HG03457 (cell line): ENCODE measurements at regions not wholly inside any gene's neighbourhood (a gene's known extent, or its start where the extent isn't known, plus 50 kb on each side); places are given as distances from the start of the nearest gene placed in this dataset.

Experiments
- ATAC-seq: cut with Tn5 transposase; IDR thresholded peaks from one replicate; pipeline ENCODE4 v1.9.1; 2021; ENCODE audit warnings: moderate number of reproducible peaks; ENCODE audit not compliant: unreplicated experiment

GRCh38 chr11:116643521-116643920 is 129.3 kb downstream of the BUD13 start:
- no peak for ATAC-seq

- no peak for ATAC-seq
Observed at GRCh38 chr11:116642902-116643301, 129.9 kb downstream of the BUD13 start.

DNA sequence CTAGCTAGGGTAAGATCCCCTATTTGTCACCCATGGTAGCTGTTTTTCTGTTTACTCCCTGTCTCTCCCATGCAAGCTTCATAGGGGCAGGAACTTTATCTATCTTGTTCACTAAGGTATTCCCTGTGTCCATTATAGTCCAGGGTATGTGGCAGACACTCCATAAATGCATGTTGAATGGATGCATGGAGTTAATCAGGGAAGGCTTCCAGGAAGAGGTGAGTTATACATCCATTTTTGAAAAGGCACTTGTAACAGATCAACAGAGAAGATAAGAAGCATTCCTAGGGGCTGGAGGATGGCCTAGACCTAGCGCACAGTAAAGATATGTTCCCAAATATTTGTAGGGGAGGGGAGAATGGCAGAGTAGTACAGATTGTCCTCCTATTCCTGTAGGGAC is 130.3 kb downstream of the BUD13 start:
- no peak for ATAC-seq

GRCh38 chr11:116641561-116642045 is 131.2 kb downstream of the BUD13 start:
- ATAC-seq, result no peak

- ATAC-seq, result no peak
Observed at GRCh38 chr11:116640641-116641402, 132.0 kb downstream of the BUD13 start.

GRCh38 chr11:116638463-116638862 is 134.3 kb downstream of the BUD13 start:
- no peak for ATAC-seq

GRCh38 chr11:116637766-116638165 is 135.0 kb downstream of the BUD13 start:
- no peak for ATAC-seq

DNA sequence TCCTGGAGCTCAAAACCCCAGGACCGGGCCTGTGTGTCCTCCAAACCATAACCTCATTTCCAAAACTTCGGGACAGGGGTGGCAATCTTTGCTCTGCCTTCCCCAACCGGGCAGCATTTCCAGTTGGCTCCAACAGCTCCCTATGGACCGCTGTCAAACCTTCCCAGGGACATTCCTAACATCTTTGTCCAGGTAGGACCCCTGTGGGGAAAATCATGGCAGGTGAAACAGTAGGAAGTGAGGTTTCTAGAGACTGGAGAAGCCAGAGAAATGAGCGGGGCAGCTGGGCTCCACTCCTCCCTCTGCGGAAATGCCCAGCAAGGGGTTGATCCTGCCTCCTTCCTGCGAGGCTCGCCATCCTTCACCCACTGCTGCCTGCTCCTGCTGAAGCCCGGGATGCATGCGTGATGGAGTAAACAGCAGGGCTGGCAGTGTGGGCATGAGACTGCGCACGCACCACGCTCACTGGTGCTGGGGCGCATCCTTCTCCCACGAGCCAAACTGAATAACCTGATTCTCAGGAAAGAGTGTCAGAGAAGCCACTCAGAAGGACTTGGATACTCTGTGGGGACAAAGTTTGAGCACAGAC is 136.4 kb downstream of the BUD13 start:
- ATAC-seq, result no peak

DNA sequence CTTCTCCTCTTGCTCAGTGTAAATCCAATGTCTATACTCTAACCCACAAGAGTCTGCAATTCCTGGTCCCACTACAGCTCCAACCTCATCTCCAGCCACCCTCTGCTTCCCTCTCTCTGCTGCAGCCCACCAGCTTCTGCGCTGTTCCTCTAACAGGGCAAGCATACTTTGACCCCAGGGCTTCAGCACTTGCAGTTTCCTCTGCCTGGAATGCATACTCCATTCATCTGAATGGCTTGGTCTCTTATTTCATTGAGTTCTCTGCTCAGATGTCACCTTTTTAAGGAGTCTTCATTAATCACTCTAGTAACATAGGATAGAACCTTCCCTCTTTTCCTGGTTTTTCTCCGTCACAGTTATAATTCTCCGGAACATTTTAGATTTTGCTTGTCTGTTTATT is 141.6 kb downstream of the BUD13 start:
- ATAC-seq, result no peak

- ATAC-seq, result no peak
Observed at GRCh38 chr11:116618461-116618860, 154.3 kb downstream of the BUD13 start.

GRCh38 chr11:116615211-116615865 is 157.4 kb downstream of the BUD13 start:
- ATAC-seq, result no peak

DNA sequence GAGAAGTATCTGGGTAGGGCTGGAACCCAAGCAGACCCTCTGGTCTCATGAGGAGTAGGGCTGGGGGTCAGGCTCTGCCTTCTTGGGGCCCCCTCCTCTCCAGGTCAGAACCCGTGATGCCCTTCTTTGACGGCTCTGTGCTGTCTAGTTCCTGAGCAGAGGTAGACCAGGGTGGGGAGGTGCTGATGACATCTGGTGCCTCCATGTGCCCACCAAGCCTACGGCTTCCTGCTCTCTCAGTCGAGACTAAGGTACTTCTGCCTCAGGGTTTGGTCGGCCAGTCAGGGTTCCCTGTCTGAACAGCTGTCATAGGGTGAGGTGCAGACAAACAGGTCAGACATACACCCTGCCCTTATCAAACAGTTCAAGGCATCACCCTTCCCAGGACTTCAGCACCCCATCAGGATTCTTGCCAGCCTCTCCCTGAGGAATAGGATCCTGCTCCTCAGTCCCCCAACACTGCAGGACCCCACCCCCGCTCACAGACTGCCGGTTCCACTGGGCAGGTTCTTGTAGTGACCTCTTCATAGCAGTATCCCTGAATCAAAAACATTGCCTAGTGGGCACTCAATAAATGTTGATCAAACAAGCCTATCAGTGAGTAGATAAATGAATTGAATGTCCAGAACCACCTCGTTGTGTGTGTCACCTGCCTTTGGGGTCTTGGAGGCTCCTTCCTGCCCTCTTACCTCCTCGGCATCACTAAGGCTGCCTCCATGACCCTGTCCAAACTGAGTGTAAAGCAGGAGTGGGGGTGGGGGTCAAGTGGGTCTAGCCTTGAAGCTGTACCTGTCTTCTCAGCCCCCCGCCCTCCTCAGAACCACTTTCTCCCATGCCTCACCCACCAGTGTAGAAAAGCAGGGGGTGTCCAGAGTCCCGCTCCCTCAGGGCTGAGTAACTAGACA is 158.2 kb downstream of the BUD13 start:
- ATAC-seq, result no peak

GRCh38 chr11:116613206-116613875 is 159.4 kb downstream of the BUD13 start:
- no peak for ATAC-seq

DNA sequence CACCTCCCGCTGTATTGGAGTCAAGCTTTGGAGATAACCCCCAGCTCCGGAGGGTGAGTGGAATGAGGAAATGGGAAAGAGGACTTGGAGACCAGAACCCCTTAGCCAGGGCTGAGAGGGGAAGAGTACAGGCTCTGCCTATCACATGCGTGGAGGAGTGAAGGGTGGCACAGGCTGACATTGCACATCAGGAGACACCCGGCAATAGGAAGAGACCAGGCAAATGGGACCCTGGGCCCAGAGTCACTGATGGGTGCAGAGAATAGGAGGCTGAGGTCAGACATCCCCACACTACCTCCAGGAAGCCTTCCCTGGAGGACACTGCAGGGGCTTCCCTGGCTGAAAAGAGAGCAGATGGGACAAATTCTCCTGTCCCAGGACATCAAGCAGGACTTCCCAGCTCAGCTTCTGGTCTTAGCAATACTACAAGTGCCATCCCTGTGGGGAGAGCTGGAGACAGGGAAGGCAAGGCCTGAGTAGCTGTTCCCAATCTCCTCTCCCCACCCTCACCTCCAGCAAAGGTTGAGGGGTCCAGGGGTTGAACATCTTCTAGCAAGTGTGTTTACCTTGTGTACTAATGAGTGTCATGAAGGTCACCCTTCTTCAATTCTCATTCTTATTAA is 160.7 kb downstream of the BUD13 start:
- no peak for ATAC-seq

DNA sequence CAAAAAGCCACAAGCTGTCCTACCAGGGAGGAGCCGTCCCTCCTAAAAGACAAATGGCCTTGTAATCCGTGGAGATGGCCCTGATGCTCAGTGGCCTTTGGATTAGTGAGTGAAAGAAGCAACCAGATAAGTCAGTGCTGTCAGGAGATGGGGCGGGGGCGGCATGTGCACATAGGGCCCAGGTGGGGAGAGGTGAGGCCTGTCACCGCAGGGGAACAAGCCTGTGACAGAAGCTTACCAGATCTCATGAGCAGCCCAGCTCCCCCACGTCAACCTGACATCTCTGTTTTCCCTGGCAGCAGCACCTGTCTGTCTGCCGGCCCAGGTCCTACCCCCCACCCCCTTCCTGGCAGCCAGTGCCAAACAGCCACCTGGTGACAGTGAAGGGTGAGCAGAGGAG is 162.6 kb downstream of the BUD13 start:
- no peak for ATAC-seq

DNA sequence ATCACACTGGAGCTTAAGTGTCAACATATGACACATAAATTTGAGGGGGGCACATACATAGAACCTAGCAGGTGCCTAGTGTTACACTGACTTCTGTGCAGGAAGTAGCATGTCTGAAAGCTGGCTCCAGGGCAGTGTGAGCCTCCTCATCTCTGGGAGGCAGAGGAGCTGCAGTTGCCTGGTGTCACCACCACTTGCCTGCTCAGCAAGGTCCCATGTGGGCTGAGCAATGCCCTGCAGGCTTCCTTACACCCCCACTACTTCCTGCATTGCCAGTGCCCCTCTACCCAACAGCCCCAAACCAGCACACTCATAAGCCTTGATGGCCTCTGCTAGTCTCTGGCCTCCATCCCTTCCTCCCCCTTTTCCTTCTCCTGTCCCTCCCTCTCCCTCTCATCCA is 165.8 kb downstream of the BUD13 start:
- no peak for ATAC-seq

DNA sequence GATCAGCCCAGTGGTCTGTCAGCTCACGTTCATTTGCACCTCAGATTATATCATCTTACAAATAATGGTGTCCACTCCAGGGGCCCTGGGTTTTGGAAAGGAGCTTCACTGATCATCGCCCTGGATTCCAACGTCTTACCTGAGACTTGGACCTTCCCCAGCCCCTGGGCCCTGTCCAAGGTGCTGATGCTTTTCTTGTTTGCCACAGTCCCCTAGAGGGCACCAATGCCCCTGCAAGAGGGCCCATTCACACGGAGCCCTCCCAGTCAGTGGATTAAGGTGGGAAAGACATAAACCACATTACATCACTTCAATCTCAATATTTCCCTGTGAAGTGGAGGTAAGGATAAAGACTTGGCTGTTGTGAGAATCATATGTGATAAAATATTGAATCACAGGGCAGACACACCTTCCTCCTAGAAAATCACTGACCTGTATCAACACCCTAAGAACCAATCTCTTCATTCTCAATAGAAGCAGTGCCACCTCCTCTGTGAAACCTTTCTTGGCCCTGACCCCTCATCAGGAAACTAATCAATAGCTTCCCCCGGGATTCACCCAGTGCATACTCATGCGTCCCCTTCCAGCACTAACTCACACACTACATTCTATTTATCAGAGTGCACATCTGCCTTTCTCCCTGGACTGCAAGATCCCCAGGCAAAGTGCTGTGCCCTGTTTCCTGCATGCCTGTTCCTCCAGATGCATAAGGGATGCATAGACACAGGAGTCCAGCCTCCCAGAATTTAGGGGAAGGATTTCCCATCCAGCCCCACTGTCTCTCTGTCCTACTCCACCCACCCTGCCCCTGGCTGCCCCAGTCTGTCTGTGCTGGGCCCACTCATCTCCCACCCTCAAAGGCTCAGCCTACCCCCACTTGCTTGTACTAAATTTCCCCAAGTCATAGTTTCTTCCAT is 167.0 kb downstream of the BUD13 start:
- ATAC-seq, result no peak

GRCh38 chr11:116603728-116604323 is 169.0 kb downstream of the BUD13 start:
- ATAC-seq, result no peak

GRCh38 chr11:116602637-116602942 is 170.2 kb downstream of the BUD13 start:
- ATAC-seq, result no peak
